GM19463 (cell line): ENCODE measurements at regions not wholly inside any gene's neighbourhood (a gene's known extent, or its start where the extent isn't known, plus 50 kb on each side); places are given as distances from the start of the nearest gene placed in this dataset.

Source experiments
- ATAC-seq: cut with Tn5 transposase; IDR thresholded peaks from one replicate; pipeline ENCODE4 v1.9.1; 2021; ENCODE audit warnings: mild to moderate bottlenecking, moderate library complexity; ENCODE audit not compliant: unreplicated experiment

- ATAC-seq = no peak
These were observed 109.2 kb upstream of the DRD2 start for GRCh38 chr11:113584371-113584770.

GRCh38 chr11:113581713-113582112 lies 106.5 kb upstream of the DRD2 start:
- no peak for ATAC-seq

- ATAC-seq = no peak
These were observed 104.2 kb upstream of the DRD2 start for GRCh38 chr11:113579292-113579940.

GRCh38 chr11:113578715-113579250 lies 103.6 kb upstream of the DRD2 start:
- no peak for ATAC-seq

- ATAC-seq = no peak
These were observed 102.8 kb upstream of the DRD2 start for GRCh38 chr11:113578033-113578380.

- ATAC-seq = no peak
These were observed 102.3 kb upstream of the DRD2 start for GRCh38 chr11:113577356-113578032.

GRCh38 chr11:113574586-113574985 lies 99.4 kb upstream of the DRD2 start:
- ATAC-seq = no peak

GRCh38 chr11:113574171-113574570 lies 99.0 kb upstream of the DRD2 start:
- no peak for ATAC-seq

GRCh38 chr11:113572136-113572735 lies 97.0 kb upstream of the DRD2 start:
- ATAC-seq = no peak

GRCh38 chr11:113571531-113571930 lies 96.3 kb upstream of the DRD2 start:
- ATAC-seq = no peak

GRCh38 chr11:113570906-113571305 lies 95.7 kb upstream of the DRD2 start:
- ATAC-seq = no peak

- no peak for ATAC-seq
These were observed 94.2 kb upstream of the DRD2 start for GRCh38 chr11:113569391-113569790.

GRCh38 chr11:113568566-113568965 lies 93.4 kb upstream of the DRD2 start:
- ATAC-seq = no peak

- ATAC-seq = no peak
These were observed 92.8 kb upstream of the DRD2 start for GRCh38 chr11:113567867-113568544.

- ATAC-seq = no peak
These were observed 91.9 kb upstream of the DRD2 start for GRCh38 chr11:113567097-113567496.

GRCh38 chr11:113564527-113565130 lies 89.4 kb upstream of the DRD2 start:
- ATAC-seq = no peak

GRCh38 chr11:113563766-113564526 lies 88.7 kb upstream of the DRD2 start:
- no peak for ATAC-seq

GRCh38 chr11:113562981-113563461 lies 87.8 kb upstream of the DRD2 start:
- no peak for ATAC-seq

GRCh38 chr11:113562576-113562975 lies 87.4 kb upstream of the DRD2 start:
- no peak for ATAC-seq

- no peak for ATAC-seq
These were observed 82.7 kb upstream of the DRD2 start for GRCh38 chr11:113557926-113558325.
